ENCODE measurements at regions not wholly inside any gene's neighbourhood (a gene's known extent, or its start where the extent isn't known, plus 50 kb on each side); places are given as distances from the start of the nearest gene placed in this dataset.

DNA sequence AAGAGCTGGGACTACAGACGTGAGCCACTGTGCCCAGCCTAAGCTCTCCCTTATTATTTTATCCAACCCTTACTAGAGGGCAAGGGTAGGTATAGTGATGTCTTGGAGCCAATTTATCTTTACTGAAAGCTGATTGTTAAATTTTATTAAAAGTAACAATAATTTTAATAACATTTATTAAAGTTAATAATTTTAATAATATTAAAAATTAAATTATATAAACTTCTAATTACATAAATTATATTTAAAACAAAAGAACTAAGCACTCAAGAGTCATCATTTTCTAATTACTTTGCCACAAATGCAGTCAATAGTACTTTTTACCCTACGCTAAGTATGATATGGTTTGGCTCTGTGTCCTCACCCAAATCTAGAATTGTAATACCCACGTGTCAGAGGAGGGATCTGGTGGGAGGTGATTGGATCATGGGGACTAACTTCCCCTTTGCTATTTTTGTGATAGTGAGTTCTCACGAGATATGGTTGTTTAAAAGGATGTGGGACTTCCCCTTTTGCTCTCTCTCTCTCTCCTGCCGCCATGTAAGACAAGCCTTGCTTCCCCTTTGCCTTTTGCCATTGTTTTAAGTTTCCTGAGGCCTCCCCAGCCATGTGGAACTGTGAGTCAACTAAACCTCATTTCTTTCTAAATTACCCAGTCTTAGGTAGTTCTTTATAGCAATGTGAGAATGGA is 58.4 kb upstream of the ETV1 start:
- H4K12ac ChIP-seq (ENCODE audit: low read depth, low read length), result no peak overlapping the region
- WGBS (ENCODE audit: extremely low coverage, insufficient coverage, insufficient read length), result no CpG with 5 or more reads among the region's 5 CpGs
- H2AFZ ChIP-seq (ENCODE audit: insufficient read depth, low read length, poor library complexity), result no peak overlapping the region
- no peaks in the 10 kb centered on the region for H3K27me3 ChIP-seq (ENCODE audit: insufficient read depth, low read length)
- H3K4me2 ChIP-seq (ENCODE audit: low read length), result no peak overlapping the region
- no peak overlapping the region for H2BK5ac ChIP-seq (ENCODE audit: low read depth, low read length, poor library complexity)
- H4K8ac ChIP-seq (ENCODE audit: low read depth, low read length), result no peak overlapping the region
- H3K36me3 ChIP-seq (ENCODE audit: control insufficient read depth in 1 of 2, insufficient read depth in 2 of 2, low read length in 2 of 2), result no peaks in the 10 kb centered on the region
- H3K4me3 ChIP-seq (ENCODE audit: low read depth, low read length), result no peak overlapping the region
- no peaks in the 10 kb centered on the region for H3K79me2 ChIP-seq (ENCODE audit: control insufficient read depth, insufficient read depth, low read length, poor library complexity)
- no peak overlapping the region for H3K27ac ChIP-seq (ENCODE audit: low read depth, low read length)
- no peaks in the 10 kb centered on the region for H3K9me3 ChIP-seq (ENCODE audit: insufficient read depth, low read depth, low read length)
- no peak overlapping the region for H3K14ac ChIP-seq (ENCODE audit: low read length)
- no peak for DNase-seq
- H4K91ac ChIP-seq (ENCODE audit: low read depth, low read length), result no peak overlapping the region
- no peaks in the 10 kb centered on the region for H3K4me1 ChIP-seq (ENCODE audit: control insufficient read depth in 1 of 2, insufficient read depth in 2 of 2, low read length in 2 of 2)
- H2AK5ac ChIP-seq (ENCODE audit: low read length), result no peak overlapping the region
- H3K79me1 ChIP-seq (ENCODE audit: low read length), result no peaks in the 10 kb centered on the region
- H3K18ac ChIP-seq (ENCODE audit: low read length), result no peak overlapping the region
- no peak overlapping the region for H2BK120ac ChIP-seq (ENCODE audit: insufficient read depth, low read length, poor library complexity)
- no peak overlapping the region for H3K23ac ChIP-seq (ENCODE audit: low read length)
- H3K4ac ChIP-seq (ENCODE audit: low read depth, low read length), result no peak overlapping the region
- H3K9ac ChIP-seq (ENCODE audit: low read length), result no peak overlapping the region
- no peak overlapping the region for H2BK12ac ChIP-seq (ENCODE audit: low read length)

DNA sequence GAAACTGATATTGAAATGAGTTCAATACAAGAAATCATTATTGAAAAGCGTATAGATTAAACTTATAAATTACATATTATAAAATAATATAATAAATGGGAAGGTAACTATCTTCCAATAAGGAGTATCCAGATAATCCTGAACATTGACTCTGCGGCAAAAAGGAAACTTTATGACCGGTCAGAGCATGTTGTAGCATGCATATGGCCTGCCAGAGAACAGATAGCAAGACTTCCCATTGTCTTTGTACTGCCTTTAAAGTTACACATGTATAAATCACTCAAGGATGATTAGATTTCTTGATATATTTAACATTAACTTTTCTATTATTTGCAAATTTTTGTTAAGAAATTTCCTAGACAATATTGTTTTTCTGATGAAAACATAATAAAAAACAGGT is 56.2 kb upstream of the ETV1 start:
- H2AFZ ChIP-seq (ENCODE audit: insufficient read depth, low read length, poor library complexity), result no peak overlapping the region

DNA sequence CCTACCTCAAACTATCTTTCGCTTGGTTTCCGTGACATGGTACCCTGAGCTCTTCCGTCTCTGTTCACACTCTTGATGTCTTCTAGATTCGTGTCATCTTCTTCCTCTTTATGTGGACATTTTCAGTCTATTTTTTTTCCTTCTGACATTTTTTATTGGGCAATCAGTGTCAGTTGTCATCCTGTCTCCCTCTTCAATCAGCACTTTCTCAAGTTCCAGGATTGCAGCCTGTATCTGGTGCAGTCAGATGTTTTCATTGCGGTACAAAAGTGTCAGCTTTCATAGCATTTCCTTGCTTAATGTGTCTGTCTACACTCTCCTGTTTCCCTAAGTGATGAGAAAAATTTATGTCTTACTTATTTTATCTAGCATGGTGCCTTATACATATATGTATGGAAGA is 51.1 kb upstream of the ETV1 start:
- Histone ChIP-seq H3K18ac (ENCODE audit: low read length) (no peak overlapping the region), H3K36me3 (ENCODE audit: control insufficient read depth in 1 of 2, insufficient read depth in 2 of 2, low read length in 2 of 2) (no peaks in the 10 kb centered on the region), H4K8ac (ENCODE audit: low read depth, low read length) (no peak overlapping the region), H2AK5ac (ENCODE audit: low read length) (no peak overlapping the region), H3K4me2 (ENCODE audit: low read length) (no peak overlapping the region), H3K9ac (ENCODE audit: low read length) (no peak overlapping the region), H2AFZ (ENCODE audit: insufficient read depth, low read length, poor library complexity) (no peak overlapping the region), H3K4me1 (ENCODE audit: control insufficient read depth in 1 of 2, insufficient read depth in 2 of 2, low read length in 2 of 2) (no peaks in the 10 kb centered on the region), H3K27ac (ENCODE audit: low read depth, low read length) (no peak overlapping the region), H2BK5ac (ENCODE audit: low read depth, low read length, poor library complexity) (no peak overlapping the region), H3K23ac (ENCODE audit: low read length) (no peak overlapping the region), H3K4me3 (ENCODE audit: low read depth, low read length) (no peak overlapping the region), H3K9me3 (ENCODE audit: insufficient read depth, low read depth, low read length) (no peaks in the 10 kb centered on the region), H3K79me1 (ENCODE audit: low read length) (no peaks in the 10 kb centered on the region), H4K91ac (ENCODE audit: low read depth, low read length) (no peak overlapping the region), H2BK12ac (ENCODE audit: low read length) (no peak overlapping the region), H3K14ac (ENCODE audit: low read length) (no peak overlapping the region), H3K27me3 (ENCODE audit: insufficient read depth, low read length) (no peaks in the 10 kb centered on the region), H3K79me2 (ENCODE audit: control insufficient read depth, insufficient read depth, low read length, poor library complexity) (no peaks in the 10 kb centered on the region), H4K12ac (ENCODE audit: low read depth, low read length) (no peak overlapping the region), H2BK120ac (ENCODE audit: insufficient read depth, low read length, poor library complexity) (no peak overlapping the region), H3K4ac (ENCODE audit: low read depth, low read length) (no peak overlapping the region)
- WGBS (ENCODE audit: extremely low coverage, insufficient coverage, insufficient read length), result no CpG with 5 or more reads among the region's 5 CpGs
- DNase-seq, result no peak

More for the DNA sequence above, 56.2 kb upstream of the ETV1 start:
- Histone ChIP-seq H2BK12ac (ENCODE audit: low read length) (no peak overlapping the region), H3K9me3 (ENCODE audit: insufficient read depth, low read depth, low read length) (no peaks in the 10 kb centered on the region), H4K12ac (ENCODE audit: low read depth, low read length) (no peak overlapping the region), H3K4me2 (ENCODE audit: low read length) (no peak overlapping the region), H3K4me3 (ENCODE audit: low read depth, low read length) (no peak overlapping the region), H3K4ac (ENCODE audit: low read depth, low read length) (no peak overlapping the region), H3K79me1 (ENCODE audit: low read length) (no peaks in the 10 kb centered on the region), H2BK120ac (ENCODE audit: insufficient read depth, low read length, poor library complexity) (no peak overlapping the region), H3K14ac (ENCODE audit: low read length) (no peak overlapping the region), H3K79me2 (ENCODE audit: control insufficient read depth, insufficient read depth, low read length, poor library complexity) (no peaks in the 10 kb centered on the region), H3K18ac (ENCODE audit: low read length) (no peak overlapping the region), H3K36me3 (ENCODE audit: control insufficient read depth in 1 of 2, insufficient read depth in 2 of 2, low read length in 2 of 2) (no peaks in the 10 kb centered on the region), H3K27ac (ENCODE audit: low read depth, low read length) (no peak overlapping the region), H3K9ac (ENCODE audit: low read length) (no peak overlapping the region), H3K4me1 (ENCODE audit: control insufficient read depth in 1 of 2, insufficient read depth in 2 of 2, low read length in 2 of 2) (no peaks in the 10 kb centered on the region), H3K27me3 (ENCODE audit: insufficient read depth, low read length) (no peaks in the 10 kb centered on the region), H4K91ac (ENCODE audit: low read depth, low read length) (no peak overlapping the region), H2AK5ac (ENCODE audit: low read length) (no peak overlapping the region), H4K8ac (ENCODE audit: low read depth, low read length) (no peak overlapping the region), H2BK5ac (ENCODE audit: low read depth, low read length, poor library complexity) (no peak overlapping the region), H3K23ac (ENCODE audit: low read length) (no peak overlapping the region)
- no peak for DNase-seq
- no CpG with 5 or more reads among the region's 3 CpGs for WGBS (ENCODE audit: extremely low coverage, insufficient coverage, insufficient read length)
